HG03432 (cell line): ENCODE measurements at regions not wholly inside any gene's neighbourhood (a gene's known extent, or its start where the extent isn't known, plus 50 kb on each side); places are given as distances from the start of the nearest gene placed in this dataset.

Experiments used
- ATAC-seq: cut with Tn5 transposase; IDR thresholded peaks from one replicate; pipeline ENCODE4 v1.9.1; 2021; ENCODE audit warnings: mild to moderate bottlenecking, moderate library complexity; ENCODE audit not compliant: unreplicated experiment

GRCh38 chr5:173383711-173384110 is 55.5 kb upstream of the STC2 start:
- no peak for ATAC-seq

- ATAC-seq, result no peak
Measured at GRCh38 chr5:173378727-173379126, 50.5 kb upstream of the STC2 start.
